Psoas muscle (tissue), 7 donors: ENCODE measurements at regions not wholly inside any gene's neighbourhood (a gene's known extent, or its start where the extent isn't known, plus 50 kb on each side); places are given as distances from the start of the nearest gene placed in this dataset.

Experiments
- ATAC-seq, 4 donors: fragments of 200-7000 bp; cut with Tn5 transposase; one replicate each; pipeline ENCODE4 v1.9.1; 2020; ENCODE audit warnings: moderate library complexity in 3 of 4, mild to moderate bottlenecking in 2 of 4
- DNase-seq, 2 donors: peaks; one replicate each; pipeline ENCODE4 v3.0.0-alpha.2; 2020
- H3K27ac ChIP-seq: fragments of 200-600 bp; one replicate; pipeline ENCODE4 v1.8.0; 2022
- H3K27me3 ChIP-seq, 3 donors: fragments of 200-600 bp in 1 of 3; one replicate each; pipeline versions ENCODE4 v1.6.1 to v1.8.0; 2013 to 2022; ENCODE audit warnings: low read length in 2 of 3, mild to moderate bottlenecking in 2 of 3, moderate library complexity in 1 of 3; ENCODE audit not compliant: insufficient read depth in 3 of 3
- H3K36me3 ChIP-seq, 2 donors: fragments of 200-600 bp in 1 of 2; one replicate each; pipeline versions ENCODE4 v1.6.1 to v1.8.0; 2013 to 2022; ENCODE audit warnings: low read depth in 1 of 2, mild to moderate bottlenecking in 1 of 2, moderate library complexity in 1 of 2; ENCODE audit not compliant: insufficient read depth in 1 of 2
- H3K4me1 ChIP-seq: fragments of 200-600 bp; one replicate; pipeline ENCODE4 v1.8.0; 2022
- H3K4me3 ChIP-seq: fragments of 200-600 bp; one replicate; pipeline ENCODE4 v1.8.0; 2022; ENCODE audit warnings: mild to moderate bottlenecking
- H3K9me3 ChIP-seq: fragments of 200-600 bp; one replicate; pipeline ENCODE4 v1.8.0; 2022
- CTCF ChIP-seq: fragments of 200-600 bp; IDR thresholded peaks from one replicate; pipeline ENCODE4 v1.8.0; 2022; ENCODE audit warnings: antibody characterized with exemption
- WGBS, 3 donors: extraction: QIAGEN DNeasy Blood & Tissue Kit; methylation state at CpG; one replicate each; pipeline versions ENCODE4 v1.1.6 to v1.1.7; 2013; 5-methylcytosine and 5-hydroxymethylcytosine counted together
- intact Hi-C, 2 donors: fragments of 100-400 bp; cut with DNase I; formaldehyde crosslinking; loops; one replicate each; pipeline versions ENCODE4 v1.11.0 to v1.14.2; 2022
- donor health status: healthy with polysubstance abuse.
- donor health status: DM: no; HTN: no; CAD: no; lungs with moderate emphysema.
- donor health status: Bipolar disorder and iron deficiency.
- donor health status: healthy.
- donor health status: DM: yes; HTN: yes; CAD: no.
- donor health status: DM: no; HTN: no; CAD: no.
- donor health status: DM: yes; HTN: yes; CAD: no.

GRCh38 chr13:109396266-109396665 lies 390.1 kb downstream of the IRS2 start:
- no peak overlapping the region for H3K27ac ChIP-seq
- H3K4me1 ChIP-seq, result no peaks in the 10 kb centered on the region
- H3K9me3 ChIP-seq, result no peaks in the 10 kb centered on the region
- TF ChIP-seq CTCF, result no peak
- ATAC-seq (no peak), DNase-seq (no peak)
- peaks cover 0 to 5% (median 0%) of the 10 kb centered on the region in 3 donors for H3K27me3 ChIP-seq
- no peak overlapping the region for H3K4me3 ChIP-seq
- intact Hi-C loops, result no loop called here
- 87 to 95% (median 88%) methylated on average over 9 of the region's 9 CpGs for WGBS, 3 donors
- no peaks in the 10 kb centered on the region for H3K36me3 ChIP-seq

GRCh38 chr13:109395014-109395413 lies 391.4 kb downstream of the IRS2 start:
- H3K27me3 ChIP-seq, result peaks cover 0 to 5% (median 0%) of the 10 kb centered on the region in 3 donors
- no peaks in the 10 kb centered on the region for H3K36me3 ChIP-seq
- no peak overlapping the region for H3K27ac ChIP-seq
- DNase-seq (no peak), ATAC-seq (no peak)
- no peaks in the 10 kb centered on the region for H3K4me1 ChIP-seq
- no peaks in the 10 kb centered on the region for H3K9me3 ChIP-seq
- H3K4me3 ChIP-seq, result no peak overlapping the region
- no peak for TF ChIP-seq CTCF
- WGBS, 3 donors, result 66 to 86% (median 78%) methylated on average over 5 of the region's 5 CpGs
- intact Hi-C loops, result no loop called here

GRCh38 chr13:109394311-109394988 lies 391.9 kb downstream of the IRS2 start:
- no peak for DNase-seq
- Histone ChIP-seq H3K9me3 (no peaks in the 10 kb centered on the region), H3K36me3 (no peaks in the 10 kb centered on the region), H3K4me1 (no peaks in the 10 kb centered on the region), H3K27me3 (peaks cover 0 to 5% (median 0%) of the 10 kb centered on the region in 3 donors), H3K4me3 (no peak overlapping the region), H3K27ac (no peak overlapping the region)
- WGBS, 3 donors, result 88 to 93% (median 90%) methylated on average over 8 of the region's 8 CpGs
- no peak for TF ChIP-seq CTCF
- no peak for ATAC-seq
- intact Hi-C loops, result no loop called here

GRCh38 chr13:109393045-109393444 lies 393.3 kb downstream of the IRS2 start:
- intact Hi-C loops, result no loop called here
- Histone ChIP-seq H3K27ac (no peak overlapping the region), H3K4me1 (no peaks in the 10 kb centered on the region), H3K27me3 (peaks cover 0 to 5% (median 0%) of the 10 kb centered on the region in 3 donors), H3K36me3 (no peaks in the 10 kb centered on the region), H3K9me3 (no peaks in the 10 kb centered on the region), H3K4me3 (no peak overlapping the region)
- ATAC-seq (no peak), DNase-seq (no peak)
- no peak for TF ChIP-seq CTCF
- 27 to 56% (median 52%) methylated on average over 1 of the region's 1 CpG for WGBS, 3 donors

- Histone ChIP-seq H3K36me3 (no peaks in the 10 kb centered on the region), H3K4me1 (no peaks in the 10 kb centered on the region), H3K27me3 (peaks cover 0 to 5% (median 0%) of the 10 kb centered on the region in 3 donors), H3K4me3 (no peak overlapping the region), H3K9me3 (no peaks in the 10 kb centered on the region), H3K27ac (no peak overlapping the region)
- no peak for DNase-seq
- no peak for TF ChIP-seq CTCF
- intact Hi-C loops, result no loop called here
- ATAC-seq, result no peak
- WGBS, 3 donors, result 88 to 95% (median 94%) methylated on average over 2 of the region's 2 CpGs
Observed at GRCh38 chr13:109390391-109390790, 396.0 kb downstream of the IRS2 start.
